ENCODE measurements at regions not wholly inside any gene's neighbourhood (a gene's known extent, or its start where the extent isn't known, plus 50 kb on each side); places are given as distances from the start of the nearest gene placed in this dataset.

DNA sequence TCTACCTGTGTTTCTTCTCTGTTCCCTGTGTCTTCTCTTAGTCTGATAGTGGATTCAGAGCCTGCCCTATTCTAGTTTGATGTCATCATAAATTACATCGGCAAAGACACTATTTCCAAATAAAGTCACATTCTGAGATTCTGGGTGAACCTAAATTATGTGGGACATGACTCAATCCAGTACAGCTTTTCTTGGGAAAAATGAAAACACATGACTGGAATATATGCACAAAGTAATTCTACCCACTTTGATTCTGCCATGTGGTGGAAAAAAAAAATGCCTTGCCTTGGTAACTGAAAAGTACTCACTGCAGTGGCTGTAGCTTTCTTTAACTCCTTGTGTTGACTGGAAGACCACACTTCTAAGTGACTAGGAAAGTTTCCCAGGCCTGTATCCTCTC, 73.7 kb downstream of the LRATD1 start:
- 94 to 98% methylated on average over 1 of the region's 1 CpG for WGBS, 2 donors
- no peak for ATAC-seq
- H3K27me3 ChIP-seq: no peaks in the 10 kb centered on the region

DNA sequence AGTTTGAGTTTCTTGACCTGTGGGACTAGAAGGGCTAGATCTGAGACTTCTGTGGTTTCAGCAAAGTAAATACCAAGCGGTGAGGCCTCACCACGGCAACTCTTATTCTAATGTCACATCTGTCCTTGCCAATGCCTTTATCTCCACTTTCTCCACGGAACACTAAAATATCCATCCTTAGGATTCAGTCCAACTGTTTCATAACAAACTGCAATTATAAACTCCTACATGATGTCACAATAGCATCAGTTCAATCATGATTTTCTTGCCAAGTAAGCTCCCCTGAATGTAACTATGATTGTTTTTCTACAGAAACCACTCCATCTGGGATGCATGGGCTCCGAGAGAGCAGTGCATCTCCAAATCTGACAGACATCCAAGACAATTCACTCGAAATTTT, 79.6 kb downstream of the LRATD1 start:
- H3K4me3 ChIP-seq: no peak overlapping the region
- WGBS, 2 donors: 68% methylated on average over 5 of the region's 5 CpGs
- no peaks in the 10 kb centered on the region for H3K27me3 ChIP-seq
- no peaks in the 10 kb centered on the region for H3K4me1 ChIP-seq
- intact Hi-C loops (cut with DNase I): no loop called here
- no peaks in the 10 kb centered on the region for H3K9me3 ChIP-seq
- no peaks in the 10 kb centered on the region for H3K36me3 ChIP-seq
- DNase-seq (no peak), ATAC-seq (no peak)
- no peak overlapping the region for H3K27ac ChIP-seq
- TF ChIP-seq, protein P1, sequence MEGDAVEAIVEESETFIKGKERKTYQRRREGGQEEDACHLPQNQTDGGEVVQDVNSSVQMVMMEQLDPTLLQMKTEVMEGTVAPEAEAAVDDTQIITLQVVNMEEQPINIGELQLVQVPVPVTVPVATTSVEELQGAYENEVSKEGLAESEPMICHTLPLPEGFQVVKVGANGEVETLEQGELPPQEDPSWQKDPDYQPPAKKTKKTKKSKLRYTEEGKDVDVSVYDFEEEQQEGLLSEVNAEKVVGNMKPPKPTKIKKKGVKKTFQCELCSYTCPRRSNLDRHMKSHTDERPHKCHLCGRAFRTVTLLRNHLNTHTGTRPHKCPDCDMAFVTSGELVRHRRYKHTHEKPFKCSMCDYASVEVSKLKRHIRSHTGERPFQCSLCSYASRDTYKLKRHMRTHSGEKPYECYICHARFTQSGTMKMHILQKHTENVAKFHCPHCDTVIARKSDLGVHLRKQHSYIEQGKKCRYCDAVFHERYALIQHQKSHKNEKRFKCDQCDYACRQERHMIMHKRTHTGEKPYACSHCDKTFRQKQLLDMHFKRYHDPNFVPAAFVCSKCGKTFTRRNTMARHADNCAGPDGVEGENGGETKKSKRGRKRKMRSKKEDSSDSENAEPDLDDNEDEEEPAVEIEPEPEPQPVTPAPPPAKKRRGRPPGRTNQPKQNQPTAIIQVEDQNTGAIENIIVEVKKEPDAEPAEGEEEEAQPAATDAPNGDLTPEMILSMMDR (IDR thresholded peaks at IDR 0.05): no peak

More for the DNA sequence above, 73.7 kb downstream of the LRATD1 start:
- TF ChIP-seq, protein P1 (IDR thresholded peaks at IDR 0.05): no peak
- no peak for DNase-seq
- intact Hi-C loops (cut with DNase I): no loop called here
- no peaks in the 10 kb centered on the region for H3K4me1 ChIP-seq
- H3K9me3 ChIP-seq: no peaks in the 10 kb centered on the region
- no peak overlapping the region for H3K27ac ChIP-seq
- no peaks in the 10 kb centered on the region for H3K36me3 ChIP-seq
- H3K4me3 ChIP-seq: no peak overlapping the region

DNA sequence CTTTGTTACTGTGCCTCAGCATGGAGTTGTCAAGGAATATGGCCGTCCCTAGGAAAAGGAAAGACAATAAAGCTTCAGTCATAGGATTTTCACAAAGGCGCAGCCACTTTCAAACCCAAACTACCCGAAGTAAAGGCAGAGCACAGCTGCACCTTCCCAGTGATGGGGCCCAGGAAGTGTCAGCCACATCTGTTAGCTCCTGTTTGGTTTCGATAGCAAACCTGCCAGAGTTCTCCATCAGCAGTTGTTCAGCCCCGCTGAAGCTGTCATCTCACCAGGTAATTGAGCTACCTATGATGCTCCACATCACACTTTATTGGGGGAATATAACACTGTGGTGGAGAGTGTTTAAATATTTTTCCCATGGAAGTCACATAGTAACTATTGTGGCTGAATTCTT, 80.7 kb downstream of the LRATD1 start:
- 82 to 90% methylated on average over 5 of the region's 5 CpGs for WGBS, 2 donors
- Histone ChIP-seq H3K27me3 (no peaks in the 10 kb centered on the region), H3K9me3 (no peaks in the 10 kb centered on the region), H3K4me3 (no peak overlapping the region), H3K27ac (no peak overlapping the region), H3K36me3 (no peaks in the 10 kb centered on the region), H3K4me1 (no peaks in the 10 kb centered on the region)
- no peak for DNase-seq
- ATAC-seq: no peak
- intact Hi-C loops (cut with DNase I): no loop called here
- TF ChIP-seq, protein P1 (IDR thresholded peaks at IDR 0.05): no peak

DNA sequence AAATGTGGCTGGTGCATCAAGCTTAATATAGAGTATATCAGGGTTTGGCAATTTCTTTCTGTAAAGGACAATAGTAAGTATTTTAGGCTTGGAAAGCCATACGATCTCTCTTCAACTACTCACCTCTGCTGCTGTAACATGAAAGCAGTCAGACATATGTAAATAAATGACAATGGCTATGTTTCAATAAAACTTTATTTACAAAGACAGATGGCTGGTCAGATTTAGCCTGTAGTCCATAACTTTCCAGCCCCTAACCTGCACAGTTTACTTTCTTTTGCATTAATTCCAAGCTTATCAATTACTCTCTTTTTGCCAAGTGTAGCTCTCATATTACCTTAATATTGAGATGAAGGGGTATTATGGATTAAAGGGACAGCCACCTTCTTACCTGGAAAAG, 83.1 kb downstream of the LRATD1 start:
- Histone ChIP-seq H3K9me3 (no peaks in the 10 kb centered on the region), H3K27ac (no peak overlapping the region), H3K36me3 (no peaks in the 10 kb centered on the region), H3K27me3 (no peaks in the 10 kb centered on the region), H3K4me1 (no peaks in the 10 kb centered on the region), H3K4me3 (no peak overlapping the region)
- TF ChIP-seq, protein P1 (IDR thresholded peaks at IDR 0.05): no peak
- ATAC-seq: no peak
- 72 to 88% methylated on average over 1 of the region's 1 CpG for WGBS, 2 donors
- intact Hi-C loops (cut with DNase I): no loop called here
- no peak for DNase-seq

DNA sequence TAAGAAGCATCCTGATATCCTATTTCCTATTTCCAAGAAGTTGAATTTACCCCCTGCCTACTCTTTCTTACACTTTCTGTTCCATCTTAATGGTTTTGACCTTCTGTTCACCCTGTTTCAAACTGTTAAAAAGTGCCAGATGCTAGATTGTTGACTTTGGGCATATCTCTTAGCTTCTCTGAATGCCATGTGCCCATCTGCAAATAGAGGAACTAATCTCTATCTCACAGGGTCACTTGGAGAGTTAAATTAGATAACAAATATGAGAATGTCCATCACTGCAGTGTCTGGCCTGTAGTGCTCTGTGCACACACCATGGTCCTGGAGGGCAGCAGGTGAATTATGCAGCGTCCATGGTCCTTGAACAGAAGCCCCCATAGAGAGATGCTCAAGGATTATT, 83.8 kb downstream of the LRATD1 start:
- H3K27ac ChIP-seq: no peak overlapping the region
- no peaks in the 10 kb centered on the region for H3K27me3 ChIP-seq
- DNase-seq (no peak), ATAC-seq (no peak)
- no peaks in the 10 kb centered on the region for H3K36me3 ChIP-seq
- TF ChIP-seq, protein P1 (IDR thresholded peaks at IDR 0.05): no peak
- no peaks in the 10 kb centered on the region for H3K9me3 ChIP-seq
- intact Hi-C loops (cut with DNase I): no loop called here
- 26 to 29% methylated on average over 1 of the region's 1 CpG for WGBS, 2 donors
- H3K4me1 ChIP-seq: no peaks in the 10 kb centered on the region
- H3K4me3 ChIP-seq: no peak overlapping the region
